H1 (cell line): ENCODE measurements at regions not wholly inside any gene's neighbourhood (a gene's known extent, or its start where the extent isn't known, plus 50 kb on each side); places are given as distances from the start of the nearest gene placed in this dataset.

Experiments used
- CTCF ChIA-PET: fragments of 300-600 bp; sonication (Branson Sonifier 250); formaldehyde crosslinking; loops from one replicate; lab custom pipeline; 2021; ENCODE audit not compliant: partially characterized antibody; lab: Charles Lee
- POLR2A ChIA-PET: fragments of 300-600 bp; sonication (Branson Sonifier 250); formaldehyde crosslinking; loops from one replicate; lab custom pipeline; 2021; ENCODE audit warnings: inconsistent platforms; ENCODE audit not compliant: partially characterized antibody; lab: Charles Lee
- DNase-seq, 2 experiments: peaks; one replicate each; pipeline versions ENCODE4 v3.0.0 to v3.0.0-alpha.2; 2010 to 2022; ENCODE audit warnings: low spot score in 2 of 2, low read depth in 1 of 2, mixed read lengths in 1 of 2
- FAIRE-seq: peaks from 2 replicates; lab custom pipeline; 2011; peaks lifted over from hg19 to GRCh38; lab: Jason Lieb, UNC
- H2AFZ ChIP-seq: 2 replicates; pipeline ENCODE4 v1.8.1; 2012; ENCODE audit warnings: low read length, inconsistent platforms
- H2AK5ac ChIP-seq: 2 replicates; pipeline ENCODE4 v1.6.1; 2013; ENCODE audit warnings: low read depth, low read length
- H2BK120ac ChIP-seq: replicated peaks from 2 replicates; pipeline ENCODE3; 2013; ENCODE audit warnings: low read depth, low read length, inconsistent platforms
- H2BK12ac ChIP-seq: 2 replicates; pipeline ENCODE4 v1.6.1; 2013; ENCODE audit warnings: low read depth, low read length
- H2BK15ac ChIP-seq: 2 replicates; pipeline ENCODE4 v1.6.1; 2013; ENCODE audit warnings: low read length
- H2BK20ac ChIP-seq: 2 replicates; pipeline ENCODE4 v1.6.1; 2013; ENCODE audit warnings: low read length
- H2BK5ac ChIP-seq: 2 replicates; pipeline ENCODE4 v1.6.1; 2013; ENCODE audit warnings: low read depth, low read length
- H3K14ac ChIP-seq: 2 replicates; pipeline ENCODE4 v1.6.1; 2013; ENCODE audit warnings: inconsistent platforms; ENCODE audit not compliant: insufficient read length
- H3K18ac ChIP-seq: 2 replicates; pipeline ENCODE4 v1.6.1; 2013; ENCODE audit warnings: low read length; ENCODE audit errors: extremely low read depth
- H3K23ac ChIP-seq: 2 replicates; pipeline ENCODE4 v1.6.1; 2013; ENCODE audit warnings: inconsistent platforms; ENCODE audit not compliant: insufficient read length
- H3K23me2 ChIP-seq: 2 replicates; pipeline ENCODE4 v1.6.1; 2013; ENCODE audit warnings: low read depth, low read length
- H3K27ac ChIP-seq: 2 replicates; pipeline ENCODE4 v1.6.1; 2011; ENCODE audit warnings: low read depth, low read length, inconsistent platforms
- H3K27me3 ChIP-seq, 4 experiments: replicated peaks in 1 of 4; 1 replicate in 1 of 4; 2 replicates in 3 of 4; pipeline versions ENCODE4 v1.6.1 to v1.8.1; 2011 to 2013; ENCODE audit warnings: low read length in 3 of 4, mild to moderate bottlenecking in 3 of 4, inconsistent platforms in 2 of 4, mixed read lengths in 2 of 4, moderate library complexity in 1 of 4; ENCODE audit not compliant: control insufficient read depth in 3 of 4, insufficient read depth in 3 of 4; ENCODE audit errors: extremely low read depth in 1 of 4
- H3K36me3 ChIP-seq, 4 experiments: 2 replicates each; pipeline versions ENCODE4 v1.6.1 to v1.8.1; 2011 to 2013; ENCODE audit warnings: mild to moderate bottlenecking in 4 of 4, low read length in 3 of 4, moderate library complexity in 2 of 4, control low read depth in 1 of 4, inconsistent platforms in 1 of 4; ENCODE audit not compliant: insufficient read depth in 4 of 4, control insufficient read depth in 2 of 4
- H3K4ac ChIP-seq: replicated peaks from 2 replicates; pipeline ENCODE3; 2013; ENCODE audit warnings: low read length, low read depth, mixed read lengths, inconsistent platforms; ENCODE audit not compliant: insufficient read length
- H3K4me1 ChIP-seq, 4 experiments: replicated peaks in 1 of 4; 1 replicate in 1 of 4; 2 replicates in 3 of 4; pipeline versions ENCODE4 v1.6.1 to v1.8.1; 2011 to 2013; ENCODE audit warnings: low read length in 3 of 4, inconsistent platforms in 2 of 4, mixed read lengths in 1 of 4; ENCODE audit not compliant: insufficient read depth in 4 of 4, control insufficient read depth in 3 of 4
- H3K4me2 ChIP-seq, 2 experiments: 2 replicates each; pipeline versions ENCODE4 v1.6.1 to v1.8.1; 2011 to 2013; ENCODE audit warnings: low read depth in 2 of 2, low read length in 2 of 2, control low read depth in 1 of 2, inconsistent platforms in 1 of 2, mild to moderate bottlenecking in 1 of 2; ENCODE audit not compliant: insufficient read depth in 1 of 2
- H3K4me3 ChIP-seq, 4 experiments: fragments of 200-600, 300-600 bp in 1 of 4; sonication (generic), shearing (Covaris generic), sonication (Bioruptor Twin) in 1 of 4; 2 replicates each; pipeline versions ENCODE4 v1.5.1 to v1.8.1; 2011 to 2016; ENCODE audit warnings: low read length in 4 of 4, low read depth in 3 of 4, control low read depth in 2 of 4, inconsistent platforms in 2 of 4, mild to moderate bottlenecking in 2 of 4, mixed read lengths in 1 of 4, moderate library complexity in 1 of 4; ENCODE audit not compliant: insufficient read depth in 2 of 4; ENCODE audit errors: extremely low read depth in 1 of 4
- H3K56ac ChIP-seq: replicated peaks from 2 replicates; pipeline ENCODE3; 2013; ENCODE audit warnings: low read depth, mild to moderate bottlenecking, mixed read lengths, low read length, inconsistent platforms; ENCODE audit not compliant: insufficient read length
- H3K79me1 ChIP-seq: 2 replicates; pipeline ENCODE4 v1.6.1; 2013; ENCODE audit warnings: low read depth, low read length, control low read depth
- H3K79me2 ChIP-seq, 2 experiments: 2 replicates each; pipeline versions ENCODE4 v1.6.1 to v1.8.1; 2012 to 2013; ENCODE audit warnings: low read length in 2 of 2, mild to moderate bottlenecking in 2 of 2, inconsistent platforms in 1 of 2; ENCODE audit not compliant: insufficient read depth in 2 of 2, control insufficient read depth in 1 of 2
- H3K9ac ChIP-seq, 4 experiments: replicated peaks in 1 of 4; 1 replicate in 1 of 4; 2 replicates in 3 of 4; pipeline versions ENCODE4 v1.6.1 to v1.8.1; 2011 to 2013; ENCODE audit warnings: low read depth in 3 of 4, low read length in 3 of 4, control low read depth in 2 of 4, mild to moderate bottlenecking in 2 of 4, moderate library complexity in 2 of 4, inconsistent platforms in 1 of 4; ENCODE audit errors: extremely low read depth in 1 of 4
- H3K9me3 ChIP-seq, 2 experiments: 2 replicates each; pipeline versions ENCODE4 v1.6.1 to v1.8.1; 2012 to 2013; ENCODE audit warnings: mild to moderate bottlenecking in 2 of 2, moderate library complexity in 2 of 2, control low read depth in 1 of 2, inconsistent platforms in 1 of 2, low read depth in 1 of 2, low read length in 1 of 2, mixed read lengths in 1 of 2; ENCODE audit not compliant: insufficient read depth in 2 of 2
- H4K20me1 ChIP-seq, 2 experiments: replicated peaks in 1 of 2; 2 replicates each; pipeline versions ENCODE3 to v1.8.1; 2011 to 2013; ENCODE audit warnings: inconsistent platforms in 2 of 2, low read length in 2 of 2, mild to moderate bottlenecking in 1 of 2; ENCODE audit not compliant: insufficient read depth in 2 of 2, control insufficient read depth in 1 of 2
- H4K5ac ChIP-seq: 2 replicates; pipeline ENCODE4 v1.6.1; 2013; ENCODE audit warnings: low read length, low read depth, mixed read lengths, inconsistent platforms; ENCODE audit not compliant: insufficient read length
- H4K8ac ChIP-seq: 2 replicates; pipeline ENCODE4 v1.8.0; 2013; ENCODE audit warnings: mild to moderate bottlenecking, moderate library complexity, low read length, inconsistent platforms; ENCODE audit not compliant: insufficient read depth; ENCODE audit errors: extremely low read depth
- H4K91ac ChIP-seq: replicated peaks from 2 replicates; pipeline ENCODE3; 2013; ENCODE audit warnings: low read length, mixed read lengths, inconsistent platforms; ENCODE audit not compliant: insufficient read length
- CHD1 ChIP-seq: IDR thresholded peaks from 2 replicates; pipeline ENCODE4 v1.6.1; 2012; ENCODE audit warnings: low read depth, low read length, improper control_type of control experiment
- HDAC6 ChIP-seq: IDR thresholded peaks from one replicate; pipeline ENCODE4 v1.7.1; 2012; ENCODE audit warnings: low read depth, mild to moderate bottlenecking, inconsistent platforms, low read length, moderate library complexity
- POLR2AphosphoS5 ChIP-seq: IDR thresholded peaks from 2 replicates; pipeline ENCODE4 v1.6.1; 2011; ENCODE audit warnings: low read depth, low read length
- TAF1 ChIP-seq: IDR thresholded peaks from 2 replicates; pipeline ENCODE4 v1.6.1; 2011; ENCODE audit warnings: mild to moderate bottlenecking, low read depth, low read length
- TBP ChIP-seq: IDR thresholded peaks from 2 replicates; pipeline ENCODE4 v1.6.1; 2011; ENCODE audit warnings: low read depth, low read length, improper control_type of control experiment
- WGBS, 2 experiments: shearing (Covaris generic) in 1 of 2; methylation state at CpG; one replicate each; pipeline versions ENCODE4 v1.1.6 to v1.1.7; 2013 to 2015; ENCODE audit warnings: low lambda C conversion rate in 2 of 2, mixed read lengths in 2 of 2, inconsistent platforms in 1 of 2, low coverage in 1 of 2, missing lambda C conversion rate in 1 of 2; ENCODE audit not compliant: insufficient replicate concordance in 2 of 2, insufficient coverage in 1 of 2, insufficient read length in 1 of 2; ENCODE audit errors: extremely low coverage in 1 of 2, missing lambda C conversion rate in 1 of 2; 5-methylcytosine and 5-hydroxymethylcytosine counted together

- no peaks in the 10 kb centered on the region for H4K20me1 ChIP-seq
- H3K23ac ChIP-seq: no peak overlapping the region
- H3K36me3 ChIP-seq: no peaks in the 10 kb centered on the region
- no peak overlapping the region for H2BK120ac ChIP-seq
- no peak for TF ChIP-seq TAF1
- TF ChIP-seq CHD1: no peak
- TF ChIP-seq HDAC6: no peak
- TF ChIP-seq TBP: no peak
- no peak for TF ChIP-seq POLR2AphosphoS5
- H3K18ac ChIP-seq: no peak overlapping the region
- no peaks in the 10 kb centered on the region for H3K9me3 ChIP-seq
- no peaks in the 10 kb centered on the region for H3K23me2 ChIP-seq
- H3K4me1 ChIP-seq: no peaks in the 10 kb centered on the region
- H3K27ac ChIP-seq: no peak overlapping the region
- no peak overlapping the region for H4K91ac ChIP-seq
- H2BK15ac ChIP-seq: no peak overlapping the region
- H2AFZ ChIP-seq: no peak overlapping the region
- FAIRE-seq (no peak), DNase-seq (no peak)
- no peak overlapping the region for H2BK5ac ChIP-seq
- H3K14ac ChIP-seq: no peak overlapping the region
- no peak overlapping the region for H3K4me2 ChIP-seq
- H3K27me3 ChIP-seq: no peaks in the 10 kb centered on the region
- no peak overlapping the region for H4K5ac ChIP-seq
- ChIA-PET CTCF (interaction anchor here (1.4 kb wide), 1 partner anchor 169 kb away, joined by 3 read pairs; no protein-coding TSS in a partner anchor), POLR2A (no interaction called here)
- no peak overlapping the region for H3K4me3 ChIP-seq
- no peak overlapping the region for H4K8ac ChIP-seq
- no peak overlapping the region for H3K9ac ChIP-seq
- no peak overlapping the region for H2AK5ac ChIP-seq
- no peak overlapping the region for H3K56ac ChIP-seq
- H3K79me2 ChIP-seq: no peaks in the 10 kb centered on the region
- WGBS, 2 experiments: 83% methylated on average over 4 of the region's 4 CpGs; no CpG with 5 or more reads in 1 of the 2 experiments
- no peaks in the 10 kb centered on the region for H3K79me1 ChIP-seq
- H3K4ac ChIP-seq: no peak overlapping the region
- H2BK12ac ChIP-seq: no peak overlapping the region
- no peak overlapping the region for H2BK20ac ChIP-seq
Observed at GRCh38 chr5:165425594-165425993, 1920.2 kb downstream of the MAT2B start.
